ENCODE measurements at regions not wholly inside any gene's neighbourhood (a gene's known extent, or its start where the extent isn't known, plus 50 kb on each side); places are given as distances from the start of the nearest gene placed in this dataset.

DNA sequence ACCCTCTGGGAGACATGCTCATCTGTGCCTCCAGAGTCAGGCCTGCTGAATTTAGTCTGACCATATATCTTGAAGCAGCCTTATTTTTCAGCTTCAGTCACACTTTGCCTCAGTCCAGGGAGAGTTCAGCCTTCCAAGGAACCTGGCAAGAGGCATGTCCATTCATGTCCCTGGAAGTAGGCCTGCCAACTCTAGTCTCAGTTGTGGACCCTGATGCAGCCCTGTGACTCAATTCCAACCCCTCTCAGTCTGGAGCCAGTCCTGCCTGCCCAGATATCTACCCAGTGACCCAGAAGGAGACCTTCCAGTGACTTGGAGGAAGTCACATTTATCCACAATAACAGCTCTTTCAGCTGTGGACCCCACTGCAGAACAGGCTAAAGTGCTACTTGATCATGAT is 566.6 kb downstream of the TMEM135 start:
- no peak overlapping the region for H3K27ac ChIP-seq

GRCh38 chr11:87603887-87604286 is 566.2 kb downstream of the TMEM135 start:
- H3K4me1 ChIP-seq, result no peaks in the 10 kb centered on the region
- no peak overlapping the region for H3K4me3 ChIP-seq
- ATAC-seq (no peak), DNase-seq (no peak)
- no peaks in the 10 kb centered on the region for H3K36me3 ChIP-seq
- H3K27ac ChIP-seq, result no peak overlapping the region
- H3K9me3 ChIP-seq, result no peaks in the 10 kb centered on the region
- intact Hi-C loops (cut with DNase I), result no loop called here
- no peaks in the 10 kb centered on the region for H3K27me3 ChIP-seq
- no peak for TF ChIP-seq CTCF (IDR thresholded peaks at IDR 0.05)

More for the DNA sequence above, 566.6 kb downstream of the TMEM135 start:
- no peaks in the 10 kb centered on the region for H3K36me3 ChIP-seq
- H3K4me3 ChIP-seq, result no peak overlapping the region
- no peaks in the 10 kb centered on the region for H3K27me3 ChIP-seq
- intact Hi-C loops (cut with DNase I), result no loop called here
- ATAC-seq (no peak), DNase-seq (no peak)
- no peaks in the 10 kb centered on the region for H3K9me3 ChIP-seq
- no peak for TF ChIP-seq CTCF (IDR thresholded peaks at IDR 0.05)
- no peaks in the 10 kb centered on the region for H3K4me1 ChIP-seq

DNA sequence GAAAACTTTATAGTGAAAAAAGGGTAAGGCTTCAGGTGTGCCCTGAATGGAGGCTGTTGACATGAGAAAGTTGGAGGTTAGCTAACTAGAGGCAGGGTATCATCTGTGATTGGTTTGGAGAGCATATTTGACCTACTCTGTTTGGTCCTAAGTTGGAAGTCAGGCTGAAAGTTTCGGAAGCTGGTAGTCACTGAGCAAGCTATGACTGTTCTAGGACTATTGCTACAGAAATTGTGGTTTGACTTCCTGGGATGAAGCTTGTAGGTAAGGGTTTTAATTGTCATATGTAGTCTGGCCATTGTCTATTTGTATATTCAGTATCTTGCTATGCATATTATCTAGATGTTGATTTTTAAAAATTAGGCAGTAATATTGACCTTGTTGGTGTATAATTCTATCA is 565.0 kb downstream of the TMEM135 start:
- ATAC-seq, result no peak
- no peaks in the 10 kb centered on the region for H3K27me3 ChIP-seq
- no peak for DNase-seq
- no peak overlapping the region for H3K4me3 ChIP-seq
- intact Hi-C loops (cut with DNase I), result no loop called here
- H3K9me3 ChIP-seq, result no peaks in the 10 kb centered on the region
- H3K4me1 ChIP-seq, result no peaks in the 10 kb centered on the region
- no peak overlapping the region for H3K27ac ChIP-seq
- no peaks in the 10 kb centered on the region for H3K36me3 ChIP-seq
- no peak for TF ChIP-seq CTCF (IDR thresholded peaks at IDR 0.05)

DNA sequence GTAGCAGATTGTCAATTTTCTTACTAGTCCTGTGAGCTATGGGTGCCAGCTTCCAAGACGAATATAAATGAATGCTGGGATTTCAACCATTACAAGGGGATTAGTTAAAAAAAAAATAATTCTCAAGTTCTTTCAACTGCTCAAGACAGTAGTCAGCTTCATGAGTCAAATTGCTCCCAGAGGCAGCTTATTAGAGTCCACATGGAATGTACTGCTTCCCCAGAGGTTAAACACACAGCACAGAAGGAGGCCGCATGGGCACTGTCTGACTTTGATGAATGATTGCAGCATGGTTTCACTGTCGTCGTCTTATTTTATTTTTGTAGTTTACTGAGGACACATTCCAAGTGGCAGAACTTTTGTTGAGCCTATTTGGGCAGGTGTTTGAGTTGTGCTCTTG is 563.2 kb downstream of the TMEM135 start:
- Histone ChIP-seq H3K36me3 (no peaks in the 10 kb centered on the region), H3K27ac (no peak overlapping the region), H3K9me3 (no peaks in the 10 kb centered on the region), H3K4me1 (no peaks in the 10 kb centered on the region), H3K4me3 (no peak overlapping the region), H3K27me3 (no peaks in the 10 kb centered on the region)
- intact Hi-C loops (cut with DNase I), result no loop called here
- DNase-seq, result no peak
- ATAC-seq, result no peak
- TF ChIP-seq CTCF (IDR thresholded peaks at IDR 0.05), result no peak

DNA sequence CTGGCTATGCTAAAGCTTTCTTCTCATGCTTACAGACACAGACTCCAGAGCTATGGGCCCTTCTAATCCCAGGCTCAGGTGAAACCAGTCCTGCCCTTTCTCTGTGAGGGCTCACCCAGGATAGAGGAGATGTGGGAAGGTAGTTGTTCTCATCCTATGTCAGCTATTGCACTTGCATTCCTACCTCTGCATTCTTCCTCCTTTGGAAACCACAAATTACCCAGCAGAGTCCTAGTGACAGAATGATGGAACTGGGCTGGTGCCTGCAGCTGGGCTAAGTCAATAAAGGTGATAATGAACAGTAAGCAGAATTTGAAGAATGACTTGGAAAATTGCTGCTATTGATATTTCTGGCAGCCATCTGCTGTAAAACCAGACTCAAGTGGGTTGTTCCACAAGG is 560.0 kb downstream of the TMEM135 start:
- no peak for TF ChIP-seq CTCF (IDR thresholded peaks at IDR 0.05)
- ATAC-seq (no peak), DNase-seq (no peak)
- Histone ChIP-seq H3K27ac (no peak overlapping the region), H3K27me3 (no peaks in the 10 kb centered on the region), H3K4me1 (no peaks in the 10 kb centered on the region), H3K4me3 (no peak overlapping the region), H3K36me3 (no peaks in the 10 kb centered on the region), H3K9me3 (no peaks in the 10 kb centered on the region)
- intact Hi-C loops (cut with DNase I), result no loop called here

DNA sequence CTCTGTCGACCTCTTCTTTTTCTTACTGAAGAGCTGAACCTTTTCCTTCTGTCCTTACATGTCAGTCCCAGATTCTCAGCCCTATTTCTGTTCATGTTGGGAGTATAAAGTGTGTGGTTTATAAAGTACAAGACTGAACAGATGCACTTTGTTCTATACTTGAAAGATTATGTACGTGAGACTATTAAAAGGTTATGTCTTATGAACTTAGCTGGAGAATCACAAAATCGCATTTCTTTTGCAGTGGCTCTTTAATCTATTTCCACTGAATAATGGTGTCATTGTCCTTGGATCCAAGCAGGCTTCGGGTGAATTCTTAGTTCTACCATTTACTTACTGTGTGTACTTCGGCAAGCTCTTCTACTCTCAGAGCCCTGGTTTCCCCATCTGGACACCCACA is 558.4 kb downstream of the TMEM135 start:
- intact Hi-C loops (cut with DNase I), result no loop called here
- H3K36me3 ChIP-seq, result no peaks in the 10 kb centered on the region
- H3K4me1 ChIP-seq, result no peaks in the 10 kb centered on the region
- no peaks in the 10 kb centered on the region for H3K9me3 ChIP-seq
- H3K27me3 ChIP-seq, result no peaks in the 10 kb centered on the region
- no peak for ATAC-seq
- H3K27ac ChIP-seq, result no peak overlapping the region
- no peak for TF ChIP-seq CTCF (IDR thresholded peaks at IDR 0.05)
- no peak overlapping the region for H3K4me3 ChIP-seq
- no peak for DNase-seq

Data from upper lobe of right lung (tissue), 1 donor.